NCI-H345 (cell line): ENCODE measurements at regions not wholly inside any gene's neighbourhood (a gene's known extent, or its start where the extent isn't known, plus 50 kb on each side); places are given as distances from the start of the nearest gene placed in this dataset.

ENCODE experiments used
- DNase-seq: peaks from one replicate; lab custom pipeline; 2025; lab: John Stamatoyannopoulos, UW

DNA sequence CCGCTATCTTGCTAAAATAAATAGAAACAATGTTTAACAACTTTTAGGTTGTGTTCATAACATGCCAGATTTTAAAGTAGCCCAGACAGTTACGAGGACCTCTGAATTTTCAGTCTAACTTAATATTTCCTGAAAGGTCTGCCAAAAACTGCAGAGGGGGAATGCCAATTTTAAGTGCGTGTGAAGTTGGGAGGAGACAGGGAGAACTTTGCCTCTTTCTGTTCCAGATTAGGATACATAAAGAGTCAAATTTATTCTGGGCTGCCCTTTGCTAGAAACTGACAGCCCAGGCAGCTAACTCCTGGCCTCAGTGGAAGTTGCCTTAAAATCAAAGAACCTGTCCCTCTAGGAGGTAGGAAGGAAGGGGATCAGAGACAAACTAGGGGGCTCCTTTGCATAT is 52.3 kb upstream of the PIP4K2A start:
- DNase-seq, result no peak

DNA sequence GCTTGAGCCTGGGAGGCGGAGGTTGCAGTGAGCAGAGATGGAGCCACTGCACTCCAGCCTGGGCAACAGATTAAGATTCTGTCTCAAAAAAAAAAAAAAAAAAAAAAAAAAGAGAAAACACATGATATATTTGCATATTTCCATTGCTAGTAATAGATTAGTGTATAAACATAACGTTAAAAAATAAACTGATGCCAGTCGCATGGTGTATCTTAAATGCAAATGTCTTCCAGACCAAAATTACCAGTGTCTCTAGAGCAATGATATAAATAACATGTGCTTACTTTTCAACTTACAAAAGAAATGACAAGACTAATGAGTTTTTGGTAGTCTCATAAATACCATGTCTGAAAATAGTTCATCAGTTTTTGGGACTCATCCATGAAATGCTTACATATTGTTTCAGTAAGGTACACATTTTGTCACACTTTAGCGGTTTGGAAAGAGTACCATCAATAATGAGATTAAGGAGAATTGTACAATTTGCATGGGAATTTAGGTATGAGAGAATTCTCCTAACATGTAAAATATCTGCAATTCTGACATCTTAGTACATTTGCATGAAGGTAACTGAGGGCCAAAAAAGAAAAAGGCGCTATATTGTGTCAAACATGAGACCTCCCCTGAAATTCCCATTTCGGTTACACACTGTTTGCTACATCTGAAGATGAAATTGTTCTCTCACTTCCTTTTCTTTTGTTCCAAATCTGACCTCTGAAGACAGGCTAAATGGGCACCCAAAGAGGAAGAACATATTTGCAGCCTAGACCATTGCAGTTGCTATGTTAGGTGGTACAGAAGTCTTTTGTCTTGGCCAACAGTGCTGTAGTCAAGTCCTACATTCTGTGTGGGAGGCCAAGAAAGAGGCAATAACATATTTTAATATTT is 51.5 kb upstream of the PIP4K2A start:
- no peak for DNase-seq

DNA sequence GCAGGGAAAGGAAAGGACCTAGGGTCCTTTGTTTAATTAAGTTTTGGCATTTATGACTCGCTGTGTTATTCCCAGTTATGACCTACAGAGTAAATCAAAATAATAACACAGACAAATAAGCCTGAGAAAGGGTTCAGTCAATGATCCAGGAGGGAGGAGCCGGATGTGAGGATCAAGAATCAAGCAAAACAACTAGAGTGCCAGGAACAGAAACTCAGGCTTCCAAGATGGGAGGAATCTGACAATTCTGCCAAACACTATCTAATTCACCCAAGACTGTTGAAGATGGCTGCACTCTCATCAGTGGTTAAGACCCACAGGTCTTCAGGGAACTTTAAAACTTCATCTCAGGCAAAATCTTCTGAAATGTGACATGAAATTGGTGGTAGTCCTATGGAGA is 50.3 kb upstream of the PIP4K2A start:
- no peak for DNase-seq
